ENCODE measurements at regions not wholly inside any gene's neighbourhood (a gene's known extent, or its start where the extent isn't known, plus 50 kb on each side); places are given as distances from the start of the nearest gene placed in this dataset.
A peak's percentile ranks its signal among the peaks of the same experiment; 100 is the strongest.

DNA sequence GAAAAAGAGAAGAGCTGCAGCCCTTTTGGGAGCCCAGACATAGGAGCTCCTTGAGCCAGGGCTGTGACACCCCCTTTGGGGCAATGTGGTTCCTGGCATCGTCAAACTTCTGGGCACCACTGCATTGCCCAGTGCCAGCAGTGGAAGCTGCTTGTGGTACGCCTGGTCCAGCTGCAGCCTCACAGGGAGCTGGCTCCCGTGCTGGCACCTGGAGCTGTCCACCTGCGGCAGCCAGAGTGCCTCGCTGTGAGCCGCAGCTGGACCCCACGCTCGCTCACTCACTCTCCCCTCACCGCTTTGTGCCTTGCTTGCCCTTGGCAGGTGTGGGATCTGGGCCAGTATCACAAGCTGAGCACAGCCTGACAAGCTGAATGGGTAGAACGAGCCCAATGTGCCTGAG is 1150.8 kb upstream of the CDH6 start:
- Histone ChIP-seq H3K4me1 (no peaks in the 10 kb centered on the region), H3K36me3 (no peaks in the 10 kb centered on the region), H3K4me3 (no peak overlapping the region), H3K27me3 (no peaks in the 10 kb centered on the region), H3K27ac (no peak overlapping the region), H3K9me3 (no peaks in the 10 kb centered on the region)
- DNase-seq (ENCODE audit: low spot score) = no peak
- TF ChIP-seq, protein P1, sequence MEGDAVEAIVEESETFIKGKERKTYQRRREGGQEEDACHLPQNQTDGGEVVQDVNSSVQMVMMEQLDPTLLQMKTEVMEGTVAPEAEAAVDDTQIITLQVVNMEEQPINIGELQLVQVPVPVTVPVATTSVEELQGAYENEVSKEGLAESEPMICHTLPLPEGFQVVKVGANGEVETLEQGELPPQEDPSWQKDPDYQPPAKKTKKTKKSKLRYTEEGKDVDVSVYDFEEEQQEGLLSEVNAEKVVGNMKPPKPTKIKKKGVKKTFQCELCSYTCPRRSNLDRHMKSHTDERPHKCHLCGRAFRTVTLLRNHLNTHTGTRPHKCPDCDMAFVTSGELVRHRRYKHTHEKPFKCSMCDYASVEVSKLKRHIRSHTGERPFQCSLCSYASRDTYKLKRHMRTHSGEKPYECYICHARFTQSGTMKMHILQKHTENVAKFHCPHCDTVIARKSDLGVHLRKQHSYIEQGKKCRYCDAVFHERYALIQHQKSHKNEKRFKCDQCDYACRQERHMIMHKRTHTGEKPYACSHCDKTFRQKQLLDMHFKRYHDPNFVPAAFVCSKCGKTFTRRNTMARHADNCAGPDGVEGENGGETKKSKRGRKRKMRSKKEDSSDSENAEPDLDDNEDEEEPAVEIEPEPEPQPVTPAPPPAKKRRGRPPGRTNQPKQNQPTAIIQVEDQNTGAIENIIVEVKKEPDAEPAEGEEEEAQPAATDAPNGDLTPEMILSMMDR (IDR thresholded peaks at IDR 0.05) = no peak

DNA sequence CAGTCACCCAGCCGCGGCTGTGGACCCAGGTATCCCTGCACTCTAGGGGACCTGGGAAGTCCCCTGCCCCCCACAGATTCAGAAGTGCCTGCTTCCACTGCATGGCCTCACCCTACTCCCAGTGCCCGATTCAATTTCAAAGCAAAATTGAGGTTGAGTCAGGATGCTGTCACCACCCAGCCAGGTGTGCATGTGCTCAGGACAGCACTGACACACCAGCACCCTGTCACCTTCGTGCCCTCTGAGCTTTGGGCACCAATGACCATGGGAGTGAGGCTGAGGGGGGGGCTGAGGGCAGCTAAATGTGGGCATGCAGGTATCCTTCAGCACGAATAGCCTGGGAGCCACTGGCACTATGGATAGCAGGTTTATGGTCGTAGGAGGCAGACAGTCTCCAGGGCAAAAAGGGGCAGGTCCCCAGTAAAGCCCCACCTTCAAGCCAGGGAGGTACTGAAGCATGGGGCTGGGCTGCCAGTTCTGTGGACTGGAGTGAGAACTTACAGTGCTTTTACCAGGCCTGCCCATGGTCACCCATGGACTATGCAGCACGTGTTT is 1151.6 kb upstream of the CDH6 start:
- Histone ChIP-seq H3K4me1 (no peaks in the 10 kb centered on the region), H3K4me3 (no peak overlapping the region), H3K27ac (no peak overlapping the region), H3K27me3 (no peaks in the 10 kb centered on the region), H3K9me3 (no peaks in the 10 kb centered on the region), H3K36me3 (no peaks in the 10 kb centered on the region)
- DNase-seq (ENCODE audit: low spot score) = no peak
- TF ChIP-seq, protein P1 (IDR thresholded peaks at IDR 0.05) = no peak

DNA sequence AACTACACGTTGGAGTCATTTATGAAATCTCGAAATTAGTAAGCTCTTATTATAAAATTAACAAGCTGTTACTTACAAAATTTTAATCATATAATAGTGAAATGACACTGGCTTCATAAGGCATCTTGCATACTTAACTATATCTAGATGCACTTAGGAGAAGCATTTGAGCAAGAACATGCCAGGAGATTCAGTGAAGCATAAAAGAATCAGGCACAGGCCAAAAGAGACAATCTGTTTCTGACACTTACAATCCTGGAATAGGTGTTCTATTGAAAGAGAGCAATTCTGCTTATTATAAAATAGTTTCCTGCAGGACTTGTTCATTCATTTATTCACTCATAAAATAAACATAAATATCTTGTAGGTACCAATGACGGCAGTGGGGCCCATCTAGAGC is 1152.2 kb upstream of the CDH6 start:
- no peaks in the 10 kb centered on the region for H3K4me1 ChIP-seq
- no peaks in the 10 kb centered on the region for H3K9me3 ChIP-seq
- H3K36me3 ChIP-seq = no peaks in the 10 kb centered on the region
- no peak overlapping the region for H3K4me3 ChIP-seq
- H3K27me3 ChIP-seq = no peaks in the 10 kb centered on the region
- H3K27ac ChIP-seq = no peak overlapping the region
- TF ChIP-seq, protein P1 (IDR thresholded peaks at IDR 0.05) = no peak
- DNase-seq (ENCODE audit: low spot score) = no peak

DNA sequence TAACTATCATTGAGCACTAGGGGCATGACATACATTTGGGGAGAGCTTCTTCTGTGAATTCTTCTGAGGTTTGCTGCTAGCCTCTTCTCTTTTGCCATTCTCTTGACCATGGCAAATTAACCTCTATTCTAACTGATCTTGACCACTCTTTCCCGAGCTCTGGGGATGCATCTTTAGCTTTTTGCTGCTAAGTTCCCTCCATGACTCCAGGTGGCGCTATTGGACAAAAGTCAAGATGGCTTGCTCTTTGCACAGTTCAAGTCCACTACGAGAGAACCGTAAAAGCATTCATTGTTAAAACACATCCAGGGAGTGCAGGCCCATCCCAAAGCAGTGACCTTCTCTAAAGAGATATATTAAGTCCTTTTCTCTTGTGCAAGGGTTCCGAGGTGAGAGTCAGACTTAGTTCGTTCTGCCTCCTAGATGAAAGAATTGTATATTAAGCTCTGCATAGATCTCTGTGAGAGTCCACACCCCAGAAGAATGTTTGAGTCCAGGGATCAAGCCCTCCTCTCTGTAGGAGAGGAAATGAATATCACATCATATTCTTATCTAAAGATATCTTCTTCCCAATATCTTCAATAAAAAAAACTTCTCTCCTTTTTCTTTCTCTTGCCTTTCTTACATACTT is 1152.9 kb upstream of the CDH6 start:
- Histone ChIP-seq H3K36me3 (no peaks in the 10 kb centered on the region), H3K9me3 (no peaks in the 10 kb centered on the region), H3K27me3 (no peaks in the 10 kb centered on the region), H3K4me1 (no peaks in the 10 kb centered on the region), H3K27ac (no peak overlapping the region), H3K4me3 (no peak overlapping the region)
- DNase-seq (ENCODE audit: low spot score) = no peak
- TF ChIP-seq, protein P1 (IDR thresholded peaks at IDR 0.05) = peak in 1 of 2 donors; percentile 55

DNA sequence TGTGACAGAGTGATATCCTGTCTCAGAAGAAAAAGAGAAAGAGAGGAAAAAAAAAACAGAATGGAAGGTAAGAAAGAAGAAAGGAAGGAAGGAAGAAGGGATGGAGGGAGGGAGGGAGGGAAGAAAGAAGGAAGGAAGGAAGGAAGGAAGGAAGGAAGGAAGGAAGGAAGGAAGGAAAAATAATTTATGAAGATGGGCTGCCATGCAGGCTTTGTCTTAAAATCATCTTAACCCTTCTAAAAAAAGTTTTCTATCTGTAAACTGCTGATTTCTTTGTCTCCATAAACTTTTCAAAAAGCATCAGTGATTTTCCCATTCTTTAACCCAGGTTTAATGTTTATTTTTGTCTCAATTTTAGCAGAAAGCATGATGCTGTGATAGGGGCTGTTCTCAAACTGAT is 1154.1 kb upstream of the CDH6 start:
- no peak for DNase-seq (ENCODE audit: low spot score)
- H3K4me1 ChIP-seq = no peaks in the 10 kb centered on the region
- no peak overlapping the region for H3K27ac ChIP-seq
- TF ChIP-seq, protein P1 (IDR thresholded peaks at IDR 0.05) = no peak
- H3K36me3 ChIP-seq = no peaks in the 10 kb centered on the region
- H3K27me3 ChIP-seq = no peaks in the 10 kb centered on the region
- no peak overlapping the region for H3K4me3 ChIP-seq
- H3K9me3 ChIP-seq = no peaks in the 10 kb centered on the region

DNA sequence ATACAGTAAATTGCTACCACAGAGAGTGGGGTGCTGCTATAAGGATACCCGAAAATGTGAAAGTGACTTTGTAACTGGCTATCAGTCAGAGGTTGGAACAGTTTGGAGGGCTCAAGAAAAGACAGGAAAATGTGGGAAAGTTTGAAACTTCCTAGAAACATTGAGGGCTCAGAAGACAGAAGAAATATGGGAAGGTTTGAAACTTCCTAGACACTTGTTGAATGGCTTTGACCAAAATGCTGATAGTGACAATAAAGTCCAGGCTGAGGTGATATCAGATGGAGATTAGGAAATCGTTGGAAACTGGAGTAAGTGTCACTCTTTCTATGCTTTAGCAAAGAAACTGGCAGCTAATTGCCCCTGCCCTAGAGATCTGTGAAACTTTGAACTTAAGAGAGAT is 1158.6 kb upstream of the CDH6 start:
- no peak overlapping the region for H3K27ac ChIP-seq
- TF ChIP-seq, protein P1 (IDR thresholded peaks at IDR 0.05) = no peak
- DNase-seq (ENCODE audit: low spot score) = no peak
- no peaks in the 10 kb centered on the region for H3K9me3 ChIP-seq
- no peak overlapping the region for H3K4me3 ChIP-seq
- H3K4me1 ChIP-seq = no peaks in the 10 kb centered on the region
- no peaks in the 10 kb centered on the region for H3K27me3 ChIP-seq
- H3K36me3 ChIP-seq = no peaks in the 10 kb centered on the region
